Tibial artery (tissue), 4 donors: ENCODE measurements at regions not wholly inside any gene's neighbourhood (a gene's known extent, or its start where the extent isn't known, plus 50 kb on each side); places are given as distances from the start of the nearest gene placed in this dataset.
A peak's percentile ranks its signal among the peaks of the same experiment; 100 is the strongest.

Experiments
- DNase-seq, 2 donors: peaks; one replicate each; pipeline ENCODE4 v3.0.0-alpha.2; 2019
- H3K27ac ChIP-seq, 2 donors: fragments of 200-600 bp; sonication (generic) in 1 of 2; 1 replicate in 1 of 2; 2 replicates in 1 of 2; pipeline ENCODE4 v1.5.1; 2018 to 2019; ENCODE audit warnings: mild to moderate bottlenecking in 1 of 2
- H3K27me3 ChIP-seq, 2 donors: fragments of 200-600 bp; sonication (generic) in 1 of 2; one replicate each; pipeline versions ENCODE4 v1.5.1 to v1.6.0; 2016 to 2019
- H3K36me3 ChIP-seq, 3 donors: fragments of 200-600 bp; sonication (generic) in 2 of 3; one replicate each; pipeline ENCODE4 v1.5.1; 2016 to 2019; ENCODE audit warnings: mild to moderate bottlenecking in 2 of 3
- H3K4me1 ChIP-seq, 4 donors: fragments of 200-600 bp; sonication (generic) in 2 of 4; 1 replicate in 3 of 4; 2 replicates in 1 of 4; pipeline ENCODE4 v1.5.1; 2016 to 2019
- H3K4me3 ChIP-seq, 2 donors: fragments of 200-600 bp; sonication (generic) in 1 of 2; 1 replicate in 1 of 2; 2 replicates in 1 of 2; pipeline ENCODE4 v1.5.1; 2018 to 2019; ENCODE audit warnings: mild to moderate bottlenecking in 2 of 2
- H3K9me3 ChIP-seq, 3 donors: fragments of 200-600 bp; sonication (generic) in 1 of 3; one replicate each; pipeline ENCODE4 v1.5.1; 2016 to 2019
- intact Hi-C: fragments of 100-400 bp; cut with DNase I; formaldehyde crosslinking; loops from one replicate; pipeline ENCODE4 v1.15.0; 2023; ENCODE audit warnings: low total_unique reads
- TF ChIP-seq, protein P1 (sequence below), 2 experiments: fragments of 200-600 bp in 1 of 2; fragments of 450-650 bp in 1 of 2; IDR thresholded peaks; one replicate each; pipeline ENCODE4 v1.5.1; 2017 to 2019; ENCODE audit warnings: antibody characterized with exemption in 2 of 2, mild to moderate bottlenecking in 1 of 2, moderate library complexity in 1 of 2

DNA sequence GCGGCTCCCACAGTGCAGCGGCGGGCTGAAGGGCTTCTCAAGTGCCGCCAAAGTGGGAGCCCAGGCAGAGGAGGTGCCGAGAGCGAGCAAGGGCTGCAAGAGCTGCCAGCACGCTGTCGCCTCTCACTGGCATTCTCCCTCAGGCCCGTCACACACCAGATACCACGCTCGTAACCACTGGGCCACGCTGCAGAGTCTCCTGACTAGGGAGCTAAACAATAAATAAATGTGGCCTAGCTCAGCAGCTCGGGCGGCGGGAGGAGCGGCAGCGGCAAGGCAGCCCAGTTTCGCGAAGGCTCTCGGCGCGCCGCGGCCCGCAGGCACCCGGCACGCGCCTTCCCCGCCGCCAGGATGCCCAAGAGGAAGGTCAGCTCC, 55.9 kb upstream of the FAM174B start:
- Histone ChIP-seq H3K9me3 (no peaks in the 10 kb centered on the region), H3K27me3 (no peaks in the 10 kb centered on the region), H3K36me3 (no peaks in the 10 kb centered on the region), H3K4me3 (no peak overlapping the region), H3K27ac (no peak overlapping the region), H3K4me1 (peaks cover 0 to 4% (median 0%) of the 10 kb centered on the region in 4 donors)
- intact Hi-C loops = loop anchor here (10.0 kb wide), 1 partner anchor 97 kb away; no protein-coding TSS in a partner anchor
- DNase-seq = no peak
- TF ChIP-seq, protein P1, sequence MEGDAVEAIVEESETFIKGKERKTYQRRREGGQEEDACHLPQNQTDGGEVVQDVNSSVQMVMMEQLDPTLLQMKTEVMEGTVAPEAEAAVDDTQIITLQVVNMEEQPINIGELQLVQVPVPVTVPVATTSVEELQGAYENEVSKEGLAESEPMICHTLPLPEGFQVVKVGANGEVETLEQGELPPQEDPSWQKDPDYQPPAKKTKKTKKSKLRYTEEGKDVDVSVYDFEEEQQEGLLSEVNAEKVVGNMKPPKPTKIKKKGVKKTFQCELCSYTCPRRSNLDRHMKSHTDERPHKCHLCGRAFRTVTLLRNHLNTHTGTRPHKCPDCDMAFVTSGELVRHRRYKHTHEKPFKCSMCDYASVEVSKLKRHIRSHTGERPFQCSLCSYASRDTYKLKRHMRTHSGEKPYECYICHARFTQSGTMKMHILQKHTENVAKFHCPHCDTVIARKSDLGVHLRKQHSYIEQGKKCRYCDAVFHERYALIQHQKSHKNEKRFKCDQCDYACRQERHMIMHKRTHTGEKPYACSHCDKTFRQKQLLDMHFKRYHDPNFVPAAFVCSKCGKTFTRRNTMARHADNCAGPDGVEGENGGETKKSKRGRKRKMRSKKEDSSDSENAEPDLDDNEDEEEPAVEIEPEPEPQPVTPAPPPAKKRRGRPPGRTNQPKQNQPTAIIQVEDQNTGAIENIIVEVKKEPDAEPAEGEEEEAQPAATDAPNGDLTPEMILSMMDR (IDR thresholded peaks at IDR 0.05) = no peak

DNA sequence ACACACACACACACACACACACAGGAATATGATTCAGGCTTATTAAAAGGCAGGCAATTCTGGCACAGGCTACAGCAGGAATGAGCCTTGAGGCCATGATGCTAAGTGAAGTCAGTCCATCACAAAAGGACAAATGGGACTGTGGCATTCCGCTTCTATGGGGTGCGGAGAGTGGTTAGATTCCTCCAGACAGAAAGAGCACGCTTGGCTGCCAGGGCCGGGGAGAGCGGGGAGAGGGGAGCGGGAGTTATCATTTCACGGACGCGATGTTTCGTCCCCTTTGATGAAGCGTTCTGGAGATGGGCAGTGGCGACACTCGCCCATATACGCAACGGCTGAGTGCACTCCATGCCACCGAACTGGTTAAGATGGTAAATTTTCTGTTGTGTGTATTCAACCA, 58.5 kb upstream of the FAM174B start:
- H3K4me3 ChIP-seq = peak overlapping the region; percentile 54 to 80
- H3K9me3 ChIP-seq = no peaks in the 10 kb centered on the region
- TF ChIP-seq, protein P1 (IDR thresholded peaks at IDR 0.05) = no peak
- intact Hi-C loops = loop anchor here (10.0 kb wide), 1 partner anchor 99 kb away; no protein-coding TSS in a partner anchor
- H3K27me3 ChIP-seq = no peaks in the 10 kb centered on the region
- H3K4me1 ChIP-seq = peaks cover 0 to 4% (median 0%) of the 10 kb centered on the region in 4 donors
- DNase-seq = no peak
- no peaks in the 10 kb centered on the region for H3K36me3 ChIP-seq
- H3K27ac ChIP-seq = peak overlapping the region; percentile 77 to 84

DNA sequence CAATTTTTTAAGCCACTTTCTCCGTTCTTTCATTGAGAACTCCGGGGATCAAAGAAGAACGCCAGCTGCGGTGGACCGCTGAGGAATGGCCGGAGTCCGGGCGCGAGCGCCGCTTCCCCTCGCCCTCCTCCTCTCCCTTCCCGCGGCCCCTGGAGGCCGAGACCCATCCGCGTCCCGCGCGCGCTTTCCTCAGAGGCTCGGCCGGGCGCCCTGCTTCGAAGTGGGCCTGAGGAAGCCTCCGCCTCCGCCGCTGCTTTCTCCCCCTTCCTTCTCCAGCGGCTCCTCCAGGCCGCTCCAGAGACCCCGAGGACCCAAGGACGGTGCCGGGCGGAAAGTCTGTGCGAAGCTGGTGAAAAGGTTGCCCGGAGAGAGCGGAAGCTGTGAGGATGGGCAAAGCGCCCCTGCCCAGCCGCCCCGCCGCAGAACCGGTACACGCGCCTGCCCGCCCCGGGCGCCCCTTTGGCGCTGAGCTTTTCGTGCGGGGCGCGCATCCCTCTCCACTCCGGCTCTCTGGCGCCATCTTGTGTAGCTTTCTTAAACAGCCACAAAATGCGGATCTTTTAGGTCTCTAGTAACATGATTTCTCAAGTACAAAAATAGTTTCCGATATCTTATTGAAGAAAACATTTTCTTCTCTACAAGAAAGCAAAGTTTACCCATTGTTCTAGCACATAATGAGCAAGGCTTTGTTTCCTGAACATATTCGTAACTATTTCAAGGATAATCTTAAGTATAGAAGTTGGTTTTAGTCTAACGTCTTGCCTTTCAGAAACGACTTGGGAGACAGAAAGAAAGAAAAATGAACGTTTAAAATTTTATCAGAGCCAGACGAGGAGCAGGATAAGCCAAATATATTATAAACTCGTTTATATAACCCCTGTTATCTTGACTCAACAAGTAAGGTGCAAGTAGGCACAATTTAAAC, 59.2 kb upstream of the FAM174B start:
- DNase-seq = peak; percentile 76 to 77
- peaks cover 0 to 4% (median 0%) of the 10 kb centered on the region in 4 donors for H3K4me1 ChIP-seq
- peak overlapping the region; percentile 77 to 84 for H3K27ac ChIP-seq
- H3K27me3 ChIP-seq = no peaks in the 10 kb centered on the region
- intact Hi-C loops = loop anchor here (5.0 to 10.0 kb wide), 2 partner anchors 100 to 192 kb away; no protein-coding TSS in a partner anchor
- TF ChIP-seq, protein P1 (IDR thresholded peaks at IDR 0.05) = peak; percentile 91 to 94
- H3K4me3 ChIP-seq = peak overlapping the region; percentile 54 to 80
- H3K36me3 ChIP-seq = no peaks in the 10 kb centered on the region
- no peaks in the 10 kb centered on the region for H3K9me3 ChIP-seq

DNA sequence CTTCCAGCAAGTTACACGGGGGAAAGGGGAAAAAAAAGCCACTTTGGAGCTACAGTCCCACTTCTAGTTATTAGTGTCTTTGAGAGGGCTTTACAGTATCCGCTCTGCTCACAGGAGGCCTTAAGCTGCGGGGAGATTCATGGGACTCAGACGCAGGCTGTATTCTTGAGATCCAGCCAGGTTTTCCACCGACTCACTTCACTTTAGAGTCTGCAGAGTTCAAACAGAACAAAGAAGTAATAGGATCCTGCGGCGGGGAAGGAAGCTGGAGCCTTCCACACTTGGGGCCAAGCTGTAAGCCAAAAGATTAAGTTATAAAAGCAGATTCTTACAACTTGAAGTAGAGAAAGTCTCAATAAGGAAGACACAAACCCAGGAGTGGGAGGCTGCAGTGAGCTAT, 60.2 kb upstream of the FAM174B start:
- TF ChIP-seq, protein P1 (IDR thresholded peaks at IDR 0.05) = no peak
- intact Hi-C loops = loop anchor here (5.0 to 10.0 kb wide), 2 partner anchors 101 to 193 kb away; no protein-coding TSS in a partner anchor
- Histone ChIP-seq H3K27ac (no peak overlapping the region), H3K4me3 (no peak overlapping the region), H3K4me1 (peaks cover 0 to 4% (median 0%) of the 10 kb centered on the region in 4 donors), H3K27me3 (no peaks in the 10 kb centered on the region), H3K9me3 (no peaks in the 10 kb centered on the region), H3K36me3 (no peaks in the 10 kb centered on the region)
- no peak for DNase-seq

DNA sequence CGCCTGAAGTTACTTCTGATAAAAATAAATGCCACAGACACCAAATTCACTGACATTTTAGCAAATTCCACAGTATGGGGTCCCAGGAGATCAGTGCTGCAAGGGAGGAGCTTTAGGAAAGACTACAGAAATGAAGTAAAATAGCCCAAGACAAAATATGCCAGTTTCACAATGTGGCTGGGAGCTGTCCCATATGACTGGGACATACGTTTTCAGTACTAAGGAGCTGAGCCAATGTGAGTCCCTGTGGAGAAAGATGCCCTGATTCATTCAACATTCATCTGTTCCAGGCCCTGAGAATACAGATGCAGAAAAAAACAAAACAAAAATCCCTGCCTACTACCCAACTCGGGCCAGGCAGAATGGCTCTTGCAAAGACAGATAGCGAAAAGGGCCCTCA, 63.4 kb upstream of the FAM174B start:
- intact Hi-C loops = loop anchor here (5.0 to 10.0 kb wide), 2 partner anchors 104 to 197 kb away; no protein-coding TSS in a partner anchor
- H3K9me3 ChIP-seq = no peaks in the 10 kb centered on the region
- H3K4me1 ChIP-seq = peaks cover 0 to 2% (median 0%) of the 10 kb centered on the region in 4 donors
- H3K27ac ChIP-seq = no peak overlapping the region
- TF ChIP-seq, protein P1 (IDR thresholded peaks at IDR 0.05) = no peak
- no peaks in the 10 kb centered on the region for H3K27me3 ChIP-seq
- no peak overlapping the region for H3K4me3 ChIP-seq
- no peaks in the 10 kb centered on the region for H3K36me3 ChIP-seq
- DNase-seq = no peak
